PC-3 (cell line): ENCODE measurements at regions not wholly inside any gene's neighbourhood (a gene's known extent, or its start where the extent isn't known, plus 50 kb on each side); places are given as distances from the start of the nearest gene placed in this dataset.

Experiments
- CTCF ChIP-seq: fragments of 300-600 bp; sonication (generic); conservative IDR thresholded peaks from 2 replicates; pipeline ENCODE4 v1.5.1; 2017; ENCODE audit warnings: antibody characterized with exemption, low read depth, mild to moderate bottlenecking, low read length
- EZH2 ChIP-seq: fragments of 300-600 bp; sonication (generic); IDR thresholded peaks from one replicate; pipeline ENCODE4 v1.6.1; 2017; ENCODE audit warnings: antibody characterized with exemption, mild to moderate bottlenecking, low read length; ENCODE audit not compliant: unreplicated experiment

DNA sequence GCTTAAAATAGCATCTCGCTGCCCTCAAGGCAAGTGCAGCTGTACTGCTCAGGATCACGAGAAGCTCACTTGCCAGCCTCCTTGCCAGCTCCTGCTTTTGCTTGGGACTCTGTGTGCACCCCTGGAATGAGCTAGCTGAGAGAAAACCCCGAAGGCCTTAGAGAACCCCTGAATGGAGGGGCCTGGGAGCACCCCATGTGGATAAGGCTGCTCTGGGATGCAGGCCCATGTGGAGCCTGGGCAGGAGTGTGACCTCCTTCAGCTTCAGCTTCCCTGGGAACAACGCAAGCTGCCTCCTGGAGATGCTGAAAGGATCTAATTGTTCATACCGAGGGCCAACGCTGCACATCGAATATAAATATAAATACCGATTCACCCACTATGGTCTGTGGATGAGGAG is 109.2 kb downstream of the HSPH1 start:
- TF ChIP-seq CTCF (no peak), EZH2 (no peak)
